H1 (cell line): ENCODE measurements at regions not wholly inside any gene's neighbourhood (a gene's known extent, or its start where the extent isn't known, plus 50 kb on each side); places are given as distances from the start of the nearest gene placed in this dataset.

Experiments used
- CTCF ChIA-PET: fragments of 300-600 bp; sonication (Branson Sonifier 250); formaldehyde crosslinking; loops from one replicate; lab custom pipeline; 2021; ENCODE audit not compliant: partially characterized antibody; lab: Charles Lee
- POLR2A ChIA-PET: fragments of 300-600 bp; sonication (Branson Sonifier 250); formaldehyde crosslinking; loops from one replicate; lab custom pipeline; 2021; ENCODE audit warnings: inconsistent platforms; ENCODE audit not compliant: partially characterized antibody; lab: Charles Lee
- DNase-seq, 2 experiments: peaks; one replicate each; pipeline versions ENCODE4 v3.0.0 to v3.0.0-alpha.2; 2010 to 2022; ENCODE audit warnings: low spot score in 2 of 2, low read depth in 1 of 2, mixed read lengths in 1 of 2
- FAIRE-seq: peaks from 2 replicates; lab custom pipeline; 2011; peaks lifted over from hg19 to GRCh38; lab: Jason Lieb, UNC
- H2AFZ ChIP-seq: 2 replicates; pipeline ENCODE4 v1.8.1; 2012; ENCODE audit warnings: low read length, inconsistent platforms
- H2AK5ac ChIP-seq: 2 replicates; pipeline ENCODE4 v1.6.1; 2013; ENCODE audit warnings: low read depth, low read length
- H2BK120ac ChIP-seq: replicated peaks from 2 replicates; pipeline ENCODE3; 2013; ENCODE audit warnings: low read depth, low read length, inconsistent platforms
- H2BK12ac ChIP-seq: 2 replicates; pipeline ENCODE4 v1.6.1; 2013; ENCODE audit warnings: low read depth, low read length
- H2BK15ac ChIP-seq: 2 replicates; pipeline ENCODE4 v1.6.1; 2013; ENCODE audit warnings: low read length
- H2BK20ac ChIP-seq: 2 replicates; pipeline ENCODE4 v1.6.1; 2013; ENCODE audit warnings: low read length
- H2BK5ac ChIP-seq: 2 replicates; pipeline ENCODE4 v1.6.1; 2013; ENCODE audit warnings: low read depth, low read length
- H3K14ac ChIP-seq: 2 replicates; pipeline ENCODE4 v1.6.1; 2013; ENCODE audit warnings: inconsistent platforms; ENCODE audit not compliant: insufficient read length
- H3K18ac ChIP-seq: 2 replicates; pipeline ENCODE4 v1.6.1; 2013; ENCODE audit warnings: low read length; ENCODE audit errors: extremely low read depth
- H3K23ac ChIP-seq: 2 replicates; pipeline ENCODE4 v1.6.1; 2013; ENCODE audit warnings: inconsistent platforms; ENCODE audit not compliant: insufficient read length
- H3K23me2 ChIP-seq: 2 replicates; pipeline ENCODE4 v1.6.1; 2013; ENCODE audit warnings: low read depth, low read length
- H3K27ac ChIP-seq: 2 replicates; pipeline ENCODE4 v1.6.1; 2011; ENCODE audit warnings: low read depth, low read length, inconsistent platforms
- H3K27me3 ChIP-seq, 4 experiments: replicated peaks in 1 of 4; 1 replicate in 1 of 4; 2 replicates in 3 of 4; pipeline versions ENCODE4 v1.6.1 to v1.8.1; 2011 to 2013; ENCODE audit warnings: low read length in 3 of 4, mild to moderate bottlenecking in 3 of 4, inconsistent platforms in 2 of 4, mixed read lengths in 2 of 4, moderate library complexity in 1 of 4; ENCODE audit not compliant: control insufficient read depth in 3 of 4, insufficient read depth in 3 of 4; ENCODE audit errors: extremely low read depth in 1 of 4
- H3K36me3 ChIP-seq, 4 experiments: 2 replicates each; pipeline versions ENCODE4 v1.6.1 to v1.8.1; 2011 to 2013; ENCODE audit warnings: mild to moderate bottlenecking in 4 of 4, low read length in 3 of 4, moderate library complexity in 2 of 4, control low read depth in 1 of 4, inconsistent platforms in 1 of 4; ENCODE audit not compliant: insufficient read depth in 4 of 4, control insufficient read depth in 2 of 4
- H3K4ac ChIP-seq: replicated peaks from 2 replicates; pipeline ENCODE3; 2013; ENCODE audit warnings: low read length, low read depth, mixed read lengths, inconsistent platforms; ENCODE audit not compliant: insufficient read length
- H3K4me1 ChIP-seq, 4 experiments: replicated peaks in 1 of 4; 1 replicate in 1 of 4; 2 replicates in 3 of 4; pipeline versions ENCODE4 v1.6.1 to v1.8.1; 2011 to 2013; ENCODE audit warnings: low read length in 3 of 4, inconsistent platforms in 2 of 4, mixed read lengths in 1 of 4; ENCODE audit not compliant: insufficient read depth in 4 of 4, control insufficient read depth in 3 of 4
- H3K4me2 ChIP-seq, 2 experiments: 2 replicates each; pipeline versions ENCODE4 v1.6.1 to v1.8.1; 2011 to 2013; ENCODE audit warnings: low read depth in 2 of 2, low read length in 2 of 2, control low read depth in 1 of 2, inconsistent platforms in 1 of 2, mild to moderate bottlenecking in 1 of 2; ENCODE audit not compliant: insufficient read depth in 1 of 2
- H3K4me3 ChIP-seq, 4 experiments: fragments of 200-600, 300-600 bp in 1 of 4; sonication (generic), shearing (Covaris generic), sonication (Bioruptor Twin) in 1 of 4; 2 replicates each; pipeline versions ENCODE4 v1.5.1 to v1.8.1; 2011 to 2016; ENCODE audit warnings: low read length in 4 of 4, low read depth in 3 of 4, control low read depth in 2 of 4, inconsistent platforms in 2 of 4, mild to moderate bottlenecking in 2 of 4, mixed read lengths in 1 of 4, moderate library complexity in 1 of 4; ENCODE audit not compliant: insufficient read depth in 2 of 4; ENCODE audit errors: extremely low read depth in 1 of 4
- H3K56ac ChIP-seq: replicated peaks from 2 replicates; pipeline ENCODE3; 2013; ENCODE audit warnings: low read depth, mild to moderate bottlenecking, mixed read lengths, low read length, inconsistent platforms; ENCODE audit not compliant: insufficient read length
- H3K79me1 ChIP-seq: 2 replicates; pipeline ENCODE4 v1.6.1; 2013; ENCODE audit warnings: low read depth, low read length, control low read depth
- H3K79me2 ChIP-seq, 2 experiments: 2 replicates each; pipeline versions ENCODE4 v1.6.1 to v1.8.1; 2012 to 2013; ENCODE audit warnings: low read length in 2 of 2, mild to moderate bottlenecking in 2 of 2, inconsistent platforms in 1 of 2; ENCODE audit not compliant: insufficient read depth in 2 of 2, control insufficient read depth in 1 of 2
- H3K9ac ChIP-seq, 4 experiments: replicated peaks in 1 of 4; 1 replicate in 1 of 4; 2 replicates in 3 of 4; pipeline versions ENCODE4 v1.6.1 to v1.8.1; 2011 to 2013; ENCODE audit warnings: low read depth in 3 of 4, low read length in 3 of 4, control low read depth in 2 of 4, mild to moderate bottlenecking in 2 of 4, moderate library complexity in 2 of 4, inconsistent platforms in 1 of 4; ENCODE audit errors: extremely low read depth in 1 of 4
- H3K9me3 ChIP-seq, 2 experiments: 2 replicates each; pipeline versions ENCODE4 v1.6.1 to v1.8.1; 2012 to 2013; ENCODE audit warnings: mild to moderate bottlenecking in 2 of 2, moderate library complexity in 2 of 2, control low read depth in 1 of 2, inconsistent platforms in 1 of 2, low read depth in 1 of 2, low read length in 1 of 2, mixed read lengths in 1 of 2; ENCODE audit not compliant: insufficient read depth in 2 of 2
- H4K20me1 ChIP-seq, 2 experiments: replicated peaks in 1 of 2; 2 replicates each; pipeline versions ENCODE3 to v1.8.1; 2011 to 2013; ENCODE audit warnings: inconsistent platforms in 2 of 2, low read length in 2 of 2, mild to moderate bottlenecking in 1 of 2; ENCODE audit not compliant: insufficient read depth in 2 of 2, control insufficient read depth in 1 of 2
- H4K5ac ChIP-seq: 2 replicates; pipeline ENCODE4 v1.6.1; 2013; ENCODE audit warnings: low read length, low read depth, mixed read lengths, inconsistent platforms; ENCODE audit not compliant: insufficient read length
- H4K8ac ChIP-seq: 2 replicates; pipeline ENCODE4 v1.8.0; 2013; ENCODE audit warnings: mild to moderate bottlenecking, moderate library complexity, low read length, inconsistent platforms; ENCODE audit not compliant: insufficient read depth; ENCODE audit errors: extremely low read depth
- H4K91ac ChIP-seq: replicated peaks from 2 replicates; pipeline ENCODE3; 2013; ENCODE audit warnings: low read length, mixed read lengths, inconsistent platforms; ENCODE audit not compliant: insufficient read length
- CBX8 ChIP-seq: fragments of 300-800, 300-1000 bp; sonication (generic); IDR thresholded peaks from 2 replicates; pipeline ENCODE4 v1.7.1; 2016; ENCODE audit warnings: low read depth, low read length, borderline replicate concordance
- CTBP2 ChIP-seq: IDR thresholded peaks from 2 replicates; pipeline ENCODE4 v1.7.0; 2011; ENCODE audit warnings: borderline replicate concordance, mild to moderate bottlenecking, moderate library complexity, mixed read lengths, low read length; ENCODE audit not compliant: insufficient read depth, insufficient read length
- E2F6 ChIP-seq: IDR thresholded peaks from 2 replicates; pipeline ENCODE4 v1.6.1; 2012; ENCODE audit warnings: inconsistent platforms
- EGR1 ChIP-seq: IDR thresholded peaks from 2 replicates; pipeline ENCODE4 v1.6.1; 2011; ENCODE audit warnings: low read depth, low read length, borderline replicate concordance
- FOSL1 ChIP-seq: IDR thresholded peaks from 2 replicates; pipeline ENCODE4 v1.6.1; 2011; ENCODE audit warnings: mild to moderate bottlenecking, low read depth, low read length, moderate library complexity; ENCODE audit not compliant: insufficient read depth
- MAFK ChIP-seq: IDR thresholded peaks from 2 replicates; pipeline ENCODE4 v1.6.1; 2012; ENCODE audit warnings: low read depth, mild to moderate bottlenecking, improper control_type of control experiment, low read length
- NRF1 ChIP-seq: IDR thresholded peaks from 2 replicates; pipeline ENCODE4 v1.6.1; 2011; ENCODE audit warnings: mild to moderate bottlenecking, low read depth, low read length, improper control_type of control experiment
- SIN3A ChIP-seq, 2 experiments: IDR thresholded peaks in 1 of 2; conservative IDR thresholded peaks in 1 of 2; 2 replicates each; pipeline ENCODE4 v1.6.1; 2011 to 2012; ENCODE audit warnings: low read length in 2 of 2, improper control_type of control experiment in 1 of 2, low read depth in 1 of 2, mild to moderate bottlenecking in 1 of 2
- SP2 ChIP-seq: IDR thresholded peaks from 2 replicates; pipeline ENCODE4 v1.6.1; 2012; ENCODE audit warnings: mild to moderate bottlenecking, low read length, inconsistent platforms
- SRF ChIP-seq: IDR thresholded peaks from 2 replicates; pipeline ENCODE4 v1.6.1; 2011; ENCODE audit warnings: mild to moderate bottlenecking, low read depth, low read length, moderate library complexity
- SUZ12 ChIP-seq: fragments of 200-600 bp; sonication (generic); IDR thresholded peaks from 2 replicates; pipeline ENCODE4 v1.6.1; 2012; ENCODE audit warnings: mild to moderate bottlenecking, inconsistent platforms, low read length, moderate library complexity, mixed read lengths
- TAF7 ChIP-seq: optimal IDR thresholded peaks from 2 replicates; pipeline ENCODE3; 2011; ENCODE audit warnings: low read depth, mild to moderate bottlenecking, inconsistent platforms, low read length, moderate library complexity, borderline replicate concordance
- TEAD4 ChIP-seq: IDR thresholded peaks from 2 replicates; pipeline ENCODE4 v1.6.1; 2012; ENCODE audit warnings: low read depth, low read length, inconsistent platforms, mixed read lengths
- WGBS, 2 experiments: shearing (Covaris generic) in 1 of 2; methylation state at CpG; one replicate each; pipeline versions ENCODE4 v1.1.6 to v1.1.7; 2013 to 2015; ENCODE audit warnings: low lambda C conversion rate in 2 of 2, mixed read lengths in 2 of 2, inconsistent platforms in 1 of 2, low coverage in 1 of 2, missing lambda C conversion rate in 1 of 2; ENCODE audit not compliant: insufficient replicate concordance in 2 of 2, insufficient coverage in 1 of 2, insufficient read length in 1 of 2; ENCODE audit errors: extremely low coverage in 1 of 2, missing lambda C conversion rate in 1 of 2; 5-methylcytosine and 5-hydroxymethylcytosine counted together

- FAIRE-seq: no peak
- H3K36me3 ChIP-seq: no peaks in the 10 kb centered on the region
- no peak overlapping the region for H4K91ac ChIP-seq
- H3K23ac ChIP-seq: no peak overlapping the region
- ChIA-PET POLR2A (interaction anchor here (1.5 kb wide), 1 partner anchor 15 kb away, joined by 3 read pairs; no protein-coding TSS in a partner anchor), CTCF (interaction anchor here (0.8 to 3.4 kb wide), 9 partner anchors 9 to 240 kb away, joined by 3 to 29 read pairs (median 4); no protein-coding TSS in a partner anchor)
- no peak overlapping the region for H2AFZ ChIP-seq
- no peaks in the 10 kb centered on the region for H3K79me1 ChIP-seq
- H4K5ac ChIP-seq: no peak overlapping the region
- no peak overlapping the region for H3K27ac ChIP-seq
- WGBS, 2 experiments: 93% methylated on average over 17 of the region's 20 CpGs; no CpG with 5 or more reads in 1 of the 2 experiments
- H2BK15ac ChIP-seq: no peak overlapping the region
- no peak overlapping the region for H2BK20ac ChIP-seq
- no peak overlapping the region for H3K4me2 ChIP-seq
- no peak for DNase-seq
- H3K9ac ChIP-seq: no peak overlapping the region
- no peak overlapping the region for H2BK120ac ChIP-seq
- H3K4me1 ChIP-seq: peaks cover 2 to 7% (median 4%) of the 10 kb centered on the region in 4 experiments; a peak in 5 of 7 replicates
- no peak overlapping the region for H2AK5ac ChIP-seq
- no peak for TF ChIP-seq TAF7
- no peak for TF ChIP-seq CBX8
- no peak for TF ChIP-seq MAFK
- no peak for TF ChIP-seq FOSL1
- TF ChIP-seq SUZ12: no peak
- TF ChIP-seq SP2: no peak
- TF ChIP-seq EGR1: no peak
- TF ChIP-seq TEAD4: no peak
- no peak for TF ChIP-seq E2F6
- TF ChIP-seq SIN3A (conservative IDR thresholded peaks at IDR 0.05 in 1 of 2, IDR thresholded peaks at IDR 0.05 in 1 of 2; ENCODE audit: low read depth in 1 of 2, low read length in 2 of 2): no peak
- TF ChIP-seq SRF: no peak
- TF ChIP-seq NRF1: no peak
- no peak for TF ChIP-seq CTBP2
- TF ChIP-seq, all 59 proteins: peak for 0
- H3K27me3 ChIP-seq: no peaks in the 10 kb centered on the region
- no peaks in the 10 kb centered on the region for H3K23me2 ChIP-seq
- H3K9me3 ChIP-seq: no peaks in the 10 kb centered on the region
- H4K8ac ChIP-seq: no peak overlapping the region; the same call in 1 of the 2 replicates
- no peak overlapping the region; the same call in 1 of the 2 replicates for H3K18ac ChIP-seq
- H3K4ac ChIP-seq: no peak overlapping the region
- H2BK5ac ChIP-seq: no peak overlapping the region
- H2BK12ac ChIP-seq: no peak overlapping the region
- H4K20me1 ChIP-seq: no peaks in the 10 kb centered on the region
- H3K14ac ChIP-seq: no peak overlapping the region
- H3K56ac ChIP-seq: no peak overlapping the region
- H3K4me3 ChIP-seq: no peak overlapping the region
- H3K79me2 ChIP-seq: no peaks in the 10 kb centered on the region
Observed at GRCh38 chr6:225121-225721, 67.1 kb upstream of the DUSP22 start.
